Immature natural killer cell (primary cell): ENCODE measurements at regions not wholly inside any gene's neighbourhood (a gene's known extent, or its start where the extent isn't known, plus 50 kb on each side); places are given as distances from the start of the nearest gene placed in this dataset.
"Not testable (repeated sequence)": the region's sequence is repeated elsewhere in the genome, so short reads cannot be mapped to it uniquely, and the experiment has no call there.

Experiments
- DNase-seq, 3 donors: peaks; one replicate each; pipeline ENCODE4 v3.0.0; 2022; ENCODE audit warnings: mixed read lengths in 1 of 3
- H3K27ac Mint-ChIP-seq, 6 donors: one replicate each; pipeline ENCODE4 v1.8.0; 2020; ENCODE audit warnings: mixed read lengths in 6 of 6, mild to moderate bottlenecking in 5 of 6, inconsistent platforms in 4 of 6, moderate library complexity in 3 of 6
- H3K27me3 Mint-ChIP-seq, 3 donors: one replicate each; pipeline ENCODE4 v1.8.0; 2020 to 2021; ENCODE audit warnings: low read depth in 3 of 3, mild to moderate bottlenecking in 3 of 3, mixed read lengths in 3 of 3, moderate library complexity in 3 of 3, inconsistent platforms in 1 of 3
- H3K36me3 Mint-ChIP-seq, 3 donors: one replicate each; pipeline ENCODE4 v1.8.0; 2020; ENCODE audit warnings: mixed read lengths in 3 of 3, inconsistent platforms in 2 of 3, mild to moderate bottlenecking in 2 of 3
- H3K4me1 Mint-ChIP-seq, 2 donors: one replicate each; pipeline ENCODE4 v1.8.0; 2020; ENCODE audit warnings: inconsistent platforms in 2 of 2, mild to moderate bottlenecking in 2 of 2, mixed read lengths in 2 of 2, moderate library complexity in 1 of 2
- H3K4me3 Mint-ChIP-seq, 5 donors: one replicate each; pipeline ENCODE4 v1.8.0; 2020; ENCODE audit warnings: mild to moderate bottlenecking in 5 of 5, mixed read lengths in 5 of 5, inconsistent platforms in 3 of 5, moderate library complexity in 3 of 5
- H3K9me3 Mint-ChIP-seq, 6 donors: one replicate each; pipeline ENCODE4 v1.8.0; 2020; ENCODE audit warnings: mild to moderate bottlenecking in 6 of 6, mixed read lengths in 6 of 6, inconsistent platforms in 4 of 6, moderate library complexity in 3 of 6

DNA sequence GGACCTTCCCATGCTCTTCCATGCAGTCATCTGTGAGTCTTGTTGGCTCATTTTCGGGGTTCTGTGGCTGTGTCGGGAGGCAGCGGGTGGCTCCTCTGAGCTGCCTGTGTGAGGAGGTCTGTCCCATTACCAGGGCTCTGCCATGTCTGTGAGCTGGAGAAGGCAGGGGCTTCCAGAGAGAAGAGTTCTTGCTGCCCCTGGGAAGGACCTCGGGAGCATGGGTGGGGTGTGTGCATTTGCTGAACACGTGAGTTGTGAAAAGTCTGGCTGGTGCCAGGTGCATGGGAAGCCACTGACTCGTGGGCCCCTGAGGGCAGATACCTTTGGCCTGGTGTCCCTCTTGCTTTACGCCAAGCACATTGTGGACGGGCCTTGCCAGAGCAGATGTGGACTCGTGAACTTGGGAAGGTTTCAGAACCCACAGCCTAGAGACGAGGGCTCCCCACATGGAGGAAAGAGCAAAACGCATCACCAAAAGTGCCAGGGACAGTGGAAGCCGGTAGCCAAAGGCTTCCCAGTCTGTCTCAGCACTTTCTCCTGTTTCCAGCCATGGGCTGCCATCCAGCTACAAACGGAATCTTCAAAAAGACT lies 1324.5 kb downstream of the BRD1 start:
- Mint-ChIP-seq H3K9me3 (no peaks in the 10 kb centered on the region), H3K27ac (no peak overlapping the region), H3K36me3 (no peaks in the 10 kb centered on the region), H3K27me3 (no peaks in the 10 kb centered on the region), H3K4me1 (no peaks in the 10 kb centered on the region), H3K4me3 (no peak overlapping the region)
- no peak for DNase-seq

DNA sequence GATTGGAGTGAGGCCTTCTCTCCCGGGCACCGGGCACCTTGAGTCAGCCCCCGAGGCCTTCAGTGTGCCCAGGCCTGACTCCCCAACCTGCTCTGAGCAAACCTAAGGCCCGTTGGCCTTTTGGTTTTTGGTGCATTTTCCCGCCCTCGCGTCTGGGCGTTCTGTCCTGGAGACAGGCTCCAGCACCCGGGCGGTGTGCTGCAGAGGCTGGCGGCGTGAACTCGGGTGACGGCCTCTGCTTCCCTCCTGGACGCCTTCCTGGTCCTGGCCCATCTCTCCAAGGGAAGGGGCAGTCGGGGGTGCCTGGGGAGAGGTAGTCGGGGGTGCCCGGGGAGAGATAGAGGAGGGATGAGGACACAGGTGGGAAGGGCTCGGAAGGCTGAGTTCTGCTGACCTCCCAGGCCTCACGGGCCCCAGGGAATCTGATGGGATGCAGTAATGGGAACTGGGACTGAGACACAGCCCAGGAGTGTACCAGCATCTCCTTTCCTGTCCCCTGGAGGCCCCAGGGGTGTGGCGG lies 1326.4 kb downstream of the BRD1 start:
- Mint-ChIP-seq H3K27me3 (no peaks in the 10 kb centered on the region), H3K4me1 (no peaks in the 10 kb centered on the region), H3K4me3 (no peak overlapping the region), H3K36me3 (no peaks in the 10 kb centered on the region), H3K9me3 (no peaks in the 10 kb centered on the region), H3K27ac (no peak overlapping the region)
- DNase-seq, result no peak

DNA sequence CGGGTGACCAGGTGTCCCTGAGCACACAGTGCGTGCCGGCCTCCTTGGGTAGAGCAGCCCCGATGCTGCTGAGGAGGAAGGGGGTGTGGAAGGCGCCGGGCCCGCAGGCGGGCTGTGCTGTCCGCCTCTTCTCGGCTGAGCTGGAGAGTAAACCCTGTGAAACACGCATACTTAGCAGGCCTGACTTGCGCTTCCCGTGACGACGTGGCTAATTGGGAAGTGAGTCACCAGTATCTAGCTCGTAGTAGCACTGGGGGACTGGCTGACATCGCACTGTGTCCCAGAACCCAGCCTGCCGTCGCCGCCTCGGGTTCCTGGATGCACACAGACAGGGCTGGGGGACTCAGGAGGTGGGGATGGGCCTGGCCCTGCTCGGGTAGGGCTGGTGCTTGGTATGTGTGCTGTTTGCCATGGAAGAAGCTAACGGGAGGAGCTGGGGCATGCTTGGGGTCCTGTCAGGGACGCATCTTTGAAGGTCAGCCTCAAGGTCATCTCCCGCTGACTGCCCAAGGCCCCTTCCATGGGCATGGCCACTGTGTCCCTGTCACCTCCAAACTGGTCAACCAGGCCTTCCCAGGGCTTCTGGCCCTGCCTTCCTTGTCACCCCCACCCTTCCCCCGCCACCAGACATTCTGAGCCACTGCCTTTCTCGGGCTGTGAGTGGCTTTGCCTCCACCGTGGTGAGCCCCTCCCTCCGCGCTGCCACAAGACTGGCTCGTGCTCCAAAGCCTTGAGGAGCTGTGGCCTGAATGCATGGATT lies 1327.0 kb downstream of the BRD1 start:
- H3K9me3 Mint-ChIP-seq, result no peaks in the 10 kb centered on the region
- no peaks in the 10 kb centered on the region for H3K27me3 Mint-ChIP-seq
- H3K27ac Mint-ChIP-seq, result no peak overlapping the region
- H3K36me3 Mint-ChIP-seq, result no peaks in the 10 kb centered on the region
- no peak overlapping the region for H3K4me3 Mint-ChIP-seq
- no peaks in the 10 kb centered on the region for H3K4me1 Mint-ChIP-seq
- no peak for DNase-seq

DNA sequence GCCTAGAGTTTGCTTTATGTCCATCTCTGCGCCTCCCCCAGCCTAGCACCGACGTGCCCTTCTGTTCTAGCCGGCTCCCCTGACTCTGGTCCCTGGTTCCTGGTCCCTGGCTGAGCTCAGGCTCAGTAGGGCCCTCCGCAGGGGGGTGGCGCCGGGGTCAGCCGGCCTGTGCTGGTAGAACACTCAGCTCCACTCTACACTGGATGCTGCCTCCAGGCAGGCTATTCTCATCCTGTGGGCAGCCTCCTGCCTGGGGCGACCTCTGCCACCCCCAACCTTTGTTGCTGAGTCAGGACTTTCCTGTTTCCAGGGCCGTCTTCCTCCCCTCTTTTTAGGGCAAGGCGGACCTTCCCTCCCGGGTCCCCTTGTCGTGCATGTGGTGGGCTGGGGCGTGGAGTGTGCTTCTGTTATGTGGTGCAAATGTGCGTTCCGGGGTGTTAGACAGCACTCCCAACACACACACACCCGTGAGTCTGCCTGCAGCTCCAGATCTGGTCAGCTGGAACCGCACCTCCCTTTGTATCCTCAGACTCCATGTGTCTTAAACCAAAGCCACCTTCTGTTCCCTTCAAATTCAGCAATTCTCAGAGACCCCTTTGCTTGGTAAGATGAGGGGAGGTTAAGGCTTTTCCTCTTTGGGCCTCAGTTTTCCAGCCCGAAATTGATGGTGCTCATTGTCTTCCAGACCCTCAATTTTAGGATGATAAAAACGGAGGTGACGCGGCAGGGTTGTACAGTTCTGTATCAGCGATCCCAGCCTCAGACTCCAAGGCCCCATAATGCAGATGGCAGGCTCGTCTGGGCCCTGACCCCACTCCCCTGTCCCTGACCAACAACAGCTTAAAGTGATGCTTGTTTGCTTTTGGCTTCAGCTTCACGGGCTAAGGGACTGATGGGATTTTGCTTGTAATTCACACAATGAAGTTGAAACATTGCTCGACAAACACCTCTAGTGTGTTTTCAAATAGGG lies 1327.9 kb downstream of the BRD1 start:
- H3K9me3 Mint-ChIP-seq, result no peaks in the 10 kb centered on the region

DNA sequence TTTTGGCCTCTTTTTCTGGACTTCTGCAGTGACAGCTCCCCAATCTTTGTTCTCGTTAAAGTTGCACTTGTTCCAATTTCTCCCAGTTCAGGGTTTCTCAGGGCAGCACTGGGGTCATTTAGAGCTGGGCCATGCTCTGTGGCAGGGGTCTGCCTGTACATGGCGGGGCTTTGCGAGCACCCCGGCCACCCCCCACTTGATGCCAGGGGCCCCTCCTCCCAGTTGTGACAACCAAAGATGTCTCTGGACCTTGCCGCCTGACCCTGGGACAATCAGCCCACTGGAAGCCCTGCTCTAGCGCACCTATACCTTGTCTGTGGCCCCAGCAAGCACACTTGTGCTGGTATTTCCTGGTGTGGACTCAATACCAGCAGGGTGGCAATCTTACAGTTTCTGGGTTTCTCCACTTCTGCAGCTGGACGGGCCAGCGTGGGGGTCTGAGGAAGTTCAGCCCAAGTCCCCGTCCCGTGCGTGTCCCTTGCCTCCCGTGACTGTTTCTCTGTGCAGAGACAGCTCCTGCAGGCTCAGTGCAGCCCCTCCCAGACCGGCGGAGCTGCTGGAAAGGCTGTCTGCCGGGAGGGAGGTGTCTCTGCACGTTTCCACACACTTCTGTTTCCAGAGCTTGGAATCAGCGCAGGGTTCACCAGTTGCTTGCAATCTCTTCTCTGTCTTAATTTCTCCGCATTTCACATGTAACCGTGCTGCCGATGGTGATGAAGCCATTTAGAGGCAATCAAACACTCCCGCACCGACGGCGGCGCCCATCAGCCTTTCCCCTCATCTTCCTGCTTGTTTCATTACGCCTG lies 1328.9 kb downstream of the BRD1 start:
- H3K4me3 Mint-ChIP-seq, result no peak overlapping the region
- H3K27me3 Mint-ChIP-seq, result peaks cover 0 to 4% (median 2%) of the 10 kb centered on the region in 3 donors
- H3K27ac Mint-ChIP-seq, result no peak overlapping the region
- no peak for DNase-seq
- no peaks in the 10 kb centered on the region for H3K4me1 Mint-ChIP-seq
- no peaks in the 10 kb centered on the region for H3K36me3 Mint-ChIP-seq
- H3K9me3 Mint-ChIP-seq, result no peaks in the 10 kb centered on the region

More for the DNA sequence above, 1327.9 kb downstream of the BRD1 start:
- H3K27ac Mint-ChIP-seq, result no peak overlapping the region
- H3K27me3 Mint-ChIP-seq, result peaks cover 0 to 2% (median 0%) of the 10 kb centered on the region in 3 donors
- H3K4me3 Mint-ChIP-seq, result no peak overlapping the region
- no peaks in the 10 kb centered on the region for H3K4me1 Mint-ChIP-seq
- H3K36me3 Mint-ChIP-seq, result no peaks in the 10 kb centered on the region
- DNase-seq, result no peak

DNA sequence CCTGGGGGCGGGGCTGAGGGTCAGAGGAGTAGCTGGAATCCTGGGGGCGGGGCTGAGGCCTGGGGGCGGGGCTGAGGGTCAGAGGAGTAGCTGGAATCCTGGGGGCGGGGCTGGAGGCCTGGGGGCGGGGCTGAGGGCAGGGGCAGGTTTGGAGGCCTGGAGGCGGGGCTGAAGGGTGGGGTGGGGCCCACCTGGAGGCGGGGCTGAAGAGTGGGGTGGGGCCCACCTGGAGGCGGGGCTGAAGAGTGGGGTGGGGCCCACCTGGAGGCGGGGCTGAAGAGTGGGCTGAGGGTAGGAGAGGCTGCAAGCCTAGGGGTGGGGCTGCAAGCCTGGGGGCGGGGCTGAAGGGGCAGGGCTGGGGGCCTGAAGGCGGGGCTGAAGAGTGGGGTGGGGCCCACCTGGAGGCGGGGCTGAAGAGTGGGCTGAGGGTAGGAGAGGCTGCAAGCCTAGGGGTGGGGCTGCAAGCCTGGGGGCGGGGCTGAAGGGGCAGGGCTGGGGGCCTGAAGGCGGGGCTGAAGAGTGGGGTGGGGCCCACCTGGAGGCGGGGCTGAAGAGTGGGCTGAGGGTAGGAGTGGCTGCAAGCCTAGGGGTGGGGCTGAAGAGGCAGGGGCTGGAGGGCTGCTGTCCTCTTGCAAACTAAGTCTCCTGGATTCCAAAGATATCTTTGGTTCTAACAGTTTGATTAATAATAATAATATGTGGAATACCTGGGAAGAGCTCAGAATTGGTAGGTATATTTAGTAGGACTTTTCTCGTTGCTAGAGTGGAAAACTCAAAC lies 1329.7 kb downstream of the BRD1 start:
- H3K27ac Mint-ChIP-seq, H3K36me3 Mint-ChIP-seq, H3K9me3 Mint-ChIP-seq, H3K4me1 Mint-ChIP-seq, H3K27me3 Mint-ChIP-seq, DNase-seq, H3K4me3 Mint-ChIP-seq: not testable (repeated sequence)

DNA sequence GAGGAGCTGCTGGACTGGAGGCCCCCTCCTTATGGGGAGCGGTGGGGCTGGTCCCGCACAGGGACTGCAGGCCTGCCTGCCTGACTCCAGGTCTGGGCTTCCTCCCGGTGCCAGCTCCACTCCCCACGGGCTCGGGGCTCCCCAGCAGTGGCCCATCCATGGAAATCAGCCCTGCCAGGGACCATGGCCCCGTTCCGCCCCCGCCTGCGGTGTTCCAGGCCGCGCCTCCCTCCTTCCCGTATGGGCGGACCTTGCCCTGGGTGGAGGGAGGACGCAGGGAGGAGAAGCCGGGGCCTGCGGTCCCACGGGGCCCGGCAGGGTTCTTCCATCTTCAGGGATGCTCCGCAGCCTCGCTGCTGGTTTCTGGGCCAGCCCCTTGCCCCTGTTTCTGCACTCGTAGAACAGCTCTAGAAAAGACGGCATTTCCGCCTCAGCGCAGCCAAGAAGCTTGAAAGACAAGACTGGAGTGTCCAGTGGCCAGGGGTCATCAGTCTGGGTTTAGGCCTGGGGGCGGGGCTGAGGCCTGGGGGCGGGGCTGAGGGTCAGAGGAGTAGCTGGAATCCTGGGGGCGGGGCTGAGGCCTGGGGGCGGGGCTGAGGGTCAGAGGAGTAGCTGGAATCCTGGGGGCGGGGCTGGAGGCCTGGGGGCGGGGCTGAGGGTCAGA lies 1330.6 kb downstream of the BRD1 start:
- H3K27ac Mint-ChIP-seq, result no peak overlapping the region
- peaks cover 5 to 8% (median 5%) of the 10 kb centered on the region in 3 donors for H3K27me3 Mint-ChIP-seq

DNA sequence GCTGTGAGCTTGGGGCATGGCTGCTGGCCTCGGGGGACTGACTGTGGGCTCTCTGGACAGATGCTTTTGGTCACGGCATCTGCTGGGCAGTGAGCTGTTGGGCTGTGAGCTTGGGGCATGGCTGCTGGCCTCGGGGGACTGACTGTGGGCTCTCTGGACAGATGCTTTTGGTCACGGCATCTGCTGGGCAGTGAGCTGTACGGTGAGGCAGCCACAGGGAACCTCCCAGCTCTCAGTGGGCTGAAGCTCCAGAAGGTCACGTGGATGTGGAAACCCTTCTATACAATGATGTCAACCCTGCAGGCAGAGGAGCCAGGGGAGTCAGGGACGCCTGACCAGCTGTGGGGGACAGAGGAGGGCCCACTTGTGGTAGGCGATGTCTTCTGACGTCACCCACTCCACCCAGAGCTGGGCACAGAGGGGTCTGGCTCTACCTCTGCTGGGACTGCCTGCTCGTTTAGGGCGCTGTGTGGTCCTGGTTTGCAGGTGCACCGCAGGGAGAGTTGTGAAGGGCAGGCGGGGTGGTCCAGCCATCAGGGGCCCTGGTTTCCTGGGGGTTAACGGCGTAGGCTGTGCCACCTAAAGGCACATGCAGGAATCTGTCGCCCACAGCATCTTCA lies 1331.3 kb downstream of the BRD1 start:
- Mint-ChIP-seq H3K36me3 (no peaks in the 10 kb centered on the region), H3K27me3 (peaks cover 5 to 13% (median 7%) of the 10 kb centered on the region in 3 donors), H3K27ac (no peak overlapping the region), H3K4me3 (no peak overlapping the region), H3K4me1 (no peaks in the 10 kb centered on the region), H3K9me3 (no peaks in the 10 kb centered on the region)
- DNase-seq, result no peak

More for the DNA sequence above, 1330.6 kb downstream of the BRD1 start:
- no peak for DNase-seq
- Mint-ChIP-seq H3K4me1 (no peaks in the 10 kb centered on the region), H3K9me3 (no peaks in the 10 kb centered on the region), H3K36me3 (no peaks in the 10 kb centered on the region), H3K4me3 (no peak overlapping the region)

DNA sequence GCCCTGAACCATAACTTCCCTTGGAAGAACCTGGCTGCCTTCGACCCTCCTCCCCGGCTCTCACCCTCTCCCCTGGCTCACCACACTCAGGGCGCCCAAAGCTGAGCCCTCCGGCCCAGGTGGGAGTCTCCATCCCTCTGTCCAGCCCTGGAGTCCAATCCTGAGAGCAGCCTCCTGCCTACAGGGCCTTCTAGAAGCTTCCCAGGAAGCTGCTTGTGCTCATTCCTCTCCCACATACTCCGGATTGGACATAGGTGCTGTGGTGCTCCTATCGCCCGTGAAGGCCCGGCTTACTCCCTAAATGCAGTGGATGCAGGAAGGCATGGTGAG lies 1332.0 kb downstream of the BRD1 start:
- peaks cover 6 to 13% (median 7%) of the 10 kb centered on the region in 3 donors for H3K27me3 Mint-ChIP-seq
- H3K9me3 Mint-ChIP-seq, result no peaks in the 10 kb centered on the region
- no peaks in the 10 kb centered on the region for H3K36me3 Mint-ChIP-seq
- H3K27ac Mint-ChIP-seq, result peak overlapping the region in 1 of 6 donors; percentile 61
- no peaks in the 10 kb centered on the region for H3K4me1 Mint-ChIP-seq
- H3K4me3 Mint-ChIP-seq, result no peak overlapping the region
- no peak for DNase-seq

DNA sequence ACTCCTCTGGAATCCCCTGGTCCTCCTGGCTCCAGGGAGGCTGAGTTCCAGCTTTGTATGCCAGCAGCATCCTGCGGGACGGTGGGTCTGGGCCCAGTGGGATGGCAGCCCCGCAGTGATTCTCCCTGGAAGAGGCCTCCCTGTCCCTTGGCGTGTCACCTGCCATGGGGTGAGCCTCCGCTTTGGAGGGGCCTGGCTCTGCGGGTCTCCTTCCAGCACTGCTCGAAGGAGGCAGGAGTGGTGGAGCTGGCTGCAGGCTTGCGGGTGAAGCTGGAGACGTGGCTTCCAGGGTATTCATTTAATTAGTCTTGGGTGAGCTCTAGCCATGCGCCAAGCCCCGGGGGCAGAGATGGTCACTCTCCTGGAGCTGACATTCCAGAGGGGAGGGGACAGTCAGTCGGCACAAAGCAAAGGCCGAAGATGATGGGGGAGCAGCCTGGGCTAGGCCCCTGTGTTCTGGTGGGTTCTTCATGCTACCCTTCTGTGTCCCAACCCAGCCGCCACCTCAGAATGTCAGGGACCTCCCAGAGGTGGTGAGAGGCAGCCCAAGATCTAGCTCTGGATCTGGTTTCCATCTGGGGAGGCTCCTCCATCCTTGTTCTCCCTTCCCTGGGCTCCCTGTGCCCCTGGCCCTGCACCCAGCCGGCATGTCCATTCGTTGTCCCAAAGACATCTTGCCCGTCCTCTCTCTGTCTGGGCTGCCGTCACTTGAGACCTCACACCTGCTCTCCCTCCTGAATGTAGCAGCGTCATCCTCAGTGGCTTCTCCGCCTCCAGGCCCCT lies 1332.5 kb downstream of the BRD1 start:
- Mint-ChIP-seq H3K27me3 (peaks cover 7 to 13% (median 9%) of the 10 kb centered on the region in 3 donors), H3K4me3 (no peak overlapping the region), H3K27ac (no peak overlapping the region), H3K4me1 (no peaks in the 10 kb centered on the region), H3K36me3 (no peaks in the 10 kb centered on the region), H3K9me3 (no peaks in the 10 kb centered on the region)
- DNase-seq, result no peak

DNA sequence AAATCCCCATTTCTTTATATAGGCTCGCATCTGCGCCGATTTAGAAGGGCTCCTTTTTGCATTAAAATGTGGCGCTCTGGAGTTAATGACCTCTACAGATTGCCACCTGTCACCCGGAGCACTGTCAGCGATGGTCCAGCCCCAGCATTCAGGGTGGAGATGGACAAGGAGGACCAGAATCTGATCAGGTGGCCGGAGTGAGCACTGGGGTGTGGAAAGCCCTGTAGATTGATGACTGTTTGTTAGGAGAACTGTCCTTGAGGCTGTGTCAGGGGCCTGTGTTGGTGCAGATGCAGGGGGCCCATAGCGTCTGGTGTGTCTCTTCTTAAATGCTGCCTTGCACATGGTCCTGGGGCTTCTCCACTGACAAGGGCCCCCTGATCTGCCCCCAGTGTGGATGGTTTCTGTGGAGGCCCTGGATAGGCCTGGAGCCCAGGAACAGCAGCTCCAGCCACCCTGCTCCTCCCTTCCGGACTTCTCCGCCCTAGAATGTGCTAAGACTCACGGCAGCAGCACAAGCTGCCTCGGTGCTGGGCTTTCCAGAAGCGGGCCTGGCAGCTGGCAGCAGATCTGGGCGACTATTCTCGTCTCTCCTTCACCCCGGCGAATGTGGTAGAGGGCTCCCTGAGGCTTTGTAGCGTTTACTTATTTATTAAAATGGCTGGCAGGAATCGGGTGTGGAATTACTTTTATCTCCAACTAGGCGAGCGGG lies 1333.3 kb downstream of the BRD1 start:
- no peak for DNase-seq
- Mint-ChIP-seq H3K27me3 (peaks cover 7 to 13% (median 9%) of the 10 kb centered on the region in 3 donors), H3K9me3 (no peaks in the 10 kb centered on the region), H3K36me3 (no peaks in the 10 kb centered on the region), H3K4me1 (no peaks in the 10 kb centered on the region), H3K27ac (no peak overlapping the region), H3K4me3 (no peak overlapping the region)
